Astrocyte of the cerebellum (primary cell): ENCODE measurements at regions not wholly inside any gene's neighbourhood (a gene's known extent, or its start where the extent isn't known, plus 50 kb on each side); places are given as distances from the start of the nearest gene placed in this dataset.

ENCODE experiments used
- DNase-seq: peaks from one replicate; pipeline ENCODE4 v3.0.0-alpha.2; 2011; ENCODE audit warnings: low read depth
- H3K4me3 ChIP-seq: 2 replicates; pipeline ENCODE4 v1.5.1; 2011; ENCODE audit warnings: mild to moderate bottlenecking, low read depth, low read length, moderate library complexity
- in situ Hi-C: cut with HindIII; loops from 2 replicates; pipeline ENCODE4 v1.10.0; 2017; ENCODE audit warnings: low sequenced_read_pairs
- TF ChIP-seq, protein P1 (sequence below): IDR thresholded peaks from 2 replicates; pipeline ENCODE4 v1.5.1; 2012; ENCODE audit warnings: low read length, low read depth, moderate library complexity, mild to moderate bottlenecking; ENCODE audit errors: missing control alignments

- in situ Hi-C loops: no loop called here
- TF ChIP-seq, protein P1, sequence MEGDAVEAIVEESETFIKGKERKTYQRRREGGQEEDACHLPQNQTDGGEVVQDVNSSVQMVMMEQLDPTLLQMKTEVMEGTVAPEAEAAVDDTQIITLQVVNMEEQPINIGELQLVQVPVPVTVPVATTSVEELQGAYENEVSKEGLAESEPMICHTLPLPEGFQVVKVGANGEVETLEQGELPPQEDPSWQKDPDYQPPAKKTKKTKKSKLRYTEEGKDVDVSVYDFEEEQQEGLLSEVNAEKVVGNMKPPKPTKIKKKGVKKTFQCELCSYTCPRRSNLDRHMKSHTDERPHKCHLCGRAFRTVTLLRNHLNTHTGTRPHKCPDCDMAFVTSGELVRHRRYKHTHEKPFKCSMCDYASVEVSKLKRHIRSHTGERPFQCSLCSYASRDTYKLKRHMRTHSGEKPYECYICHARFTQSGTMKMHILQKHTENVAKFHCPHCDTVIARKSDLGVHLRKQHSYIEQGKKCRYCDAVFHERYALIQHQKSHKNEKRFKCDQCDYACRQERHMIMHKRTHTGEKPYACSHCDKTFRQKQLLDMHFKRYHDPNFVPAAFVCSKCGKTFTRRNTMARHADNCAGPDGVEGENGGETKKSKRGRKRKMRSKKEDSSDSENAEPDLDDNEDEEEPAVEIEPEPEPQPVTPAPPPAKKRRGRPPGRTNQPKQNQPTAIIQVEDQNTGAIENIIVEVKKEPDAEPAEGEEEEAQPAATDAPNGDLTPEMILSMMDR: no peak
- no peak overlapping the region for H3K4me3 ChIP-seq
- no peak for DNase-seq
These were observed 156.6 kb upstream of the SDK2 start for GRCh38 chr17:73800893-73801292.

DNA sequence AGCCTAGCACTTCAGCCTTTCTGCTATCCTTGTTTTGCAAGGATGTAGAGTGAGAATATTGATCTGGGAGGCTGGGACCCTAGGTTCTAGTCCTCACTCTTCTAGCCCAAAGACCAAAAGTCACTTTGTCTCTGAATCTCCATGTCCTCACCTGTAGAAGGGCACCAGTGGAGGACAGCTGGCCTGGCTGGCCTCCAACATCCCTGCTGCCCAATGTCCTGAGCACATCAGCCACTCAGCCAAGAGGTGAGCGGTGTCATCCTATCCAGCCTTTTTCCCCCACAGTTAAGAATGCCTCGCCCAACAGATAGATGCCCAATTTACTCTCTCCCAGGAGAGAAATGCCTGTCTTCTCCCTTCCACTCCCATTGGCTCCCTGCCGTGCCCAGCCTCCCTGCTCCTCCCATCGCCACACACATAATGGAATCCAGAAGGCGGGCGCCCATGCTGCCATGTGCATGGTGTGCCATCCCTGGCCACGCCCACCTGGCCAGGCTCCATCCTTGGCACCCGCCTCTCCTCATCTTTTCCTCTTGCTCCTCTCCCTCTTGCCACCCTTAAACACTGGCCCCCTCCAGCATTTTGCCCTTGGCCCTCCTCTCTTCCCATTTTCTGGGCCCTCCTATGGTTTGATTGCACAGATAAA lies 157.3 kb upstream of the SDK2 start:
- in situ Hi-C loops: no loop called here
- no peak for DNase-seq
- H3K4me3 ChIP-seq: no peak overlapping the region
- TF ChIP-seq, protein P1: no peak

DNA sequence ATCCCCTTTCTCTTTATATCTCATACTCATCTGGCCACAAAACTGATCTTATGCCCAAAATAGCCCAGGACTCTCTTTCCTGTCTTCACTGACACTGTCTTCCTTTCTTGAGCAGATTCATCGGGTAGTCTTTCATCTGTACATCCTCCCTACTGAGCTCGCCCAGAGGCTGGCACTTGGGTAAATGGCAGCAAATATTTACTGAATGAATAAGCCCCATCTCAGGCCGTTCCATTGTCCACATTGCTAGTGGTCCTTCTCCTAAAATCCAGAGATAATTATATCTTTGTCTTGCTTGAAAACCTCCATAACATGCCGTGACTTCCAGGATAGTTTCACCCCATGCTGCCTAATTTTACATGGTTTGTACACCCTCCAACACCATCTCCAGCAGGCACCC lies 158.1 kb upstream of the SDK2 start:
- in situ Hi-C loops: no loop called here
- DNase-seq: no peak
- TF ChIP-seq, protein P1: no peak
- no peak overlapping the region for H3K4me3 ChIP-seq

DNA sequence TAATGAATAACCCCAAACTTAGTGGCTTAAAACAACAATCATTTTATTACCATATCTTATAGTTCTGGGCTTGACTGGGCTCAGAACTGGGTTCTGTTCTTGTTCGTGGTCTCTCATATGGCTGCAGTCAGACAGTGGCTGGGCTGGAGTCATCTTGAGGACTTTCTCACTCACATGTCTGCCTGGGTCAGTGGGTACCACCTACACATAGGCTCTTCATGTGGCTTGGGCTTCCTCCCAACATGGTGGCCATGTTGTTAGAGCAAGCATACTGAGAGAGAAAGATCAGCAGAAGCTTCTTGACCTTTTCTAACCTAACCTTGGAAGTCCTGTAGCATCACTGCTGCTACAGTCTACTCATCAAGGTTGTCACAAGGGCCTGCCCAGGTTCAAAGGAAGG lies 158.6 kb upstream of the SDK2 start:
- in situ Hi-C loops: no loop called here
- no peak overlapping the region for H3K4me3 ChIP-seq
- TF ChIP-seq, protein P1: no peak
- DNase-seq: no peak

DNA sequence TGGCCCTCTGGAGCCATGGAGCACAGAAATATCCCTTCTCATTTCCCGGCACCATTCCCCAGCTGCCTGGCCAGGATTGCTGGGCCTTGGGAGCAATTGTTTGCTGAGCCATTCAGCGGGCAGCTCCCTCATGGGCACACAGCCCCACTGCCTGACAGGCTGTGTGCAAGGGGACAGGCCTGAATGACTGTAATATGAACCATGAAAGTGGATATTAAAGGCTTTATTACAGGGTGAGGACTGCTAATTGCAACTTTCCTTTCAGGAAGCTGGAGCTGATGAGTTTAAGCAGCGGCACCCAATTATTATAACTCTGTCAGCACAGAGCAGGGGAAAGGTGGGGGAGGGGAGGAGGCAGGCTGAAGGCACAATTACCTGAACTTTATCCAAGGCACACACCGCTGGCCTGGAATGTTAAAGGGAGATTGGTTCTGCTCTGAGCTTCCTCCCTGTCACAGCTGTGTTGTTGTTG lies 159.8 kb upstream of the SDK2 start:
- H3K4me3 ChIP-seq: no peak overlapping the region
- no peak for DNase-seq
- in situ Hi-C loops: no loop called here
- TF ChIP-seq, protein P1: no peak

DNA sequence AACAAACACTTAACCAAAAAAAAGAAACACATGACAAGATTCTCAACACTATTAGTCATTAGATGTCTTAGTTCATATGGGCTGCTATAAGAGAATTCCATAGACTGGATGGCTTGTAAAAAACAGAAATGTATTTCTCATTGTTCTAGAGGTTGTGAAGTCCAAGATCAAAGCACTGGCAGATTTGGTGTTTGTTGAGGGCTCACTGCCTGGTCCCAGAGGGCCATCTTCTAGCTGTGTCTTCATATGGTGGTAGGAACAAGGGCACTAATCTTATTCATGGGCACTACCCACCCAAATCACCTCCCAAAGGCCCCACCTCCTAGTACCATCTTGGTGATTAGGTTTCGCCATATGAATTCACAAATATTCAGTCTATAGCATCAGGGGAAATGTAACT lies 162.5 kb upstream of the SDK2 start:
- TF ChIP-seq, protein P1: no peak
- DNase-seq: no peak
- in situ Hi-C loops: no loop called here
- no peak overlapping the region for H3K4me3 ChIP-seq
